ENCODE measurements at regions not wholly inside any gene's neighbourhood (a gene's known extent, or its start where the extent isn't known, plus 50 kb on each side); places are given as distances from the start of the nearest gene placed in this dataset.

DNA sequence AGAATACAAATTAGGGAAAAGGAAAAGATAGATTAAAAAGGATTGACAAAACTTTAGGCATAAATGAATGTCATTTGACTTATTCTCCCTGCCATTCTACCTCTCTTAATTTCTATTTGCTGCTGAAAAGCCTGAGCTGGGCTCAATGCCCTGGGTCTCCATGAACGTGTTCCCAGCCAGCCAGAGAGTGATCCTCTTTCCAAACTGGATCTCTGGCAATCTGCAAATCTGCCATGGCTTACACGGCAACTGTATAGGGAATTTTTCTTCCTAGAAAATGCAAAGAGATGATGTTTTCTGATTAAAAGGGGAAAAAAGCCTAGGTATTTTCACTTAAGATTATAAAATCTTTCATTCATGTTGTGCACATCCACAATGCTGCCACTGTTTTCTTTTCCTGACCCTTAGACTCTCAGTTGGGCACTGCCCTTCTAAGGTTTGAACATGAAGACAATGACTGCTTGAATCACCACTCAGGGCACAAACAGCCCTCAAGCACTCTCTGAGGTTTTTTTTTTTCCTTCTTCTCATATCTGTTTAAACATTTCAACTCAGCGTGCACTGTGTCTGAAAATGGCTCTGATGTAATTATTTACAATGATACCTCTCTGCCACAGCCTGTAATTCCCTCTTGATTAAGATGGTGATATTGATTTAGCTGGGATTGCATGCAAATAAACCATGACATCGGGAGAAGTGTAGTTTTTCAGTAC lies 60.3 kb downstream of the DACT1 start:
- TF ChIP-seq, protein P1, sequence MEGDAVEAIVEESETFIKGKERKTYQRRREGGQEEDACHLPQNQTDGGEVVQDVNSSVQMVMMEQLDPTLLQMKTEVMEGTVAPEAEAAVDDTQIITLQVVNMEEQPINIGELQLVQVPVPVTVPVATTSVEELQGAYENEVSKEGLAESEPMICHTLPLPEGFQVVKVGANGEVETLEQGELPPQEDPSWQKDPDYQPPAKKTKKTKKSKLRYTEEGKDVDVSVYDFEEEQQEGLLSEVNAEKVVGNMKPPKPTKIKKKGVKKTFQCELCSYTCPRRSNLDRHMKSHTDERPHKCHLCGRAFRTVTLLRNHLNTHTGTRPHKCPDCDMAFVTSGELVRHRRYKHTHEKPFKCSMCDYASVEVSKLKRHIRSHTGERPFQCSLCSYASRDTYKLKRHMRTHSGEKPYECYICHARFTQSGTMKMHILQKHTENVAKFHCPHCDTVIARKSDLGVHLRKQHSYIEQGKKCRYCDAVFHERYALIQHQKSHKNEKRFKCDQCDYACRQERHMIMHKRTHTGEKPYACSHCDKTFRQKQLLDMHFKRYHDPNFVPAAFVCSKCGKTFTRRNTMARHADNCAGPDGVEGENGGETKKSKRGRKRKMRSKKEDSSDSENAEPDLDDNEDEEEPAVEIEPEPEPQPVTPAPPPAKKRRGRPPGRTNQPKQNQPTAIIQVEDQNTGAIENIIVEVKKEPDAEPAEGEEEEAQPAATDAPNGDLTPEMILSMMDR (conservative IDR thresholded peaks at IDR 0.05), result no peak
- TF ChIP-seq EZH2 (IDR thresholded peaks at IDR 0.05; ENCODE audit: low read depth), result no peak
